ENCODE measurements at regions not wholly inside any gene's neighbourhood (a gene's known extent, or its start where the extent isn't known, plus 50 kb on each side); places are given as distances from the start of the nearest gene placed in this dataset.

DNA sequence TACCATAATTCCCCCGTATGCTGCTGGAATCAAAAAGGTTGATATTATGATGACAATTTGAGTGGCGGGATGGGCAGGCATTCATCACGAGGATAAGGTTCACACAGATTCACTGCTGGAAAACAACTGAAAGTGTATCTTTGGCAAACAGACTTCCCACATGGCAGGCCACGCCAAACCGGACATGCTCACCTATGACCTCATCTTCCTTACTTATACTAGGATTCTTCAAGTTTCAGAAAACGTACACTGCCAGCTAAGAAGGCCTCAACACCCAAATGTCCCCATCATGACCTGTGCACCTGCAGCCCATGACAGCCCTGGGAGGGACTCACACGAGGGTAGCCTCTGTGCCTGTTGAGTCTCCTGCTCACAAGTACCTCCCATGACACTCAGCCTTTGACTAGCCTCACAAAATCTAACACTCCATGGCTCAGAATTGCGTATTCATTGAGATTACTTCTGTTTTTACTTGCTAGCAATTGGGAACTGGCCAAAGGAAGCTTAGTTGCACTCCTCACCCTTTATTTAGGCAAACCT is 259.0 kb upstream of the GHITM start:
- no peak for DNase-seq (ENCODE audit: low spot score)

DNA sequence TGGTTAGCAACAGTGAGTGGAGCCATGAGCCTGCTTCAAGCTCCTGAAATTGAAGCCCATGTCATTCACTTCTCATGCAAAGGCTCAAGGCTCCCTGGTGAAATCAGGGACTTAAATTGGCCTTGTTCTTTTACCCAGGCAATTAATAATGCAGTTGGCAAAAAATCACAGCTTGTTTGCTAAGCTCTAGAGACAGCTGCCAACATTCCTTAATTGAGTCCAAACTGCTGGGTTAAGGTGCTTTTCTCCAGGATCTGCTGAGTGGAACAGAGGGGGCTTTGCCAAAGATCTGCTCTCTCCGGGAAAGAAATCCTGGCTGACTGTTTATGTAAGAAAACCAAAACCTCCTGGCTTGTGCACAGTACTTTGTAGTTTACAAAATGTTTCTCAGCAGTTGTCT is 257.6 kb upstream of the GHITM start:
- DNase-seq (ENCODE audit: low spot score) = no peak

GRCh38 chr10:83886871-83887270 is 252.4 kb upstream of the GHITM start:
- DNase-seq (ENCODE audit: low spot score) = no peak

GRCh38 chr10:83892737-83893136 is 246.6 kb upstream of the GHITM start:
- DNase-seq (ENCODE audit: low spot score) = no peak

GRCh38 chr10:83896219-83896618 is 243.1 kb upstream of the GHITM start:
- no peak for DNase-seq (ENCODE audit: low spot score)

GRCh38 chr10:83897626-83898025 is 241.7 kb upstream of the GHITM start:
- no peak for DNase-seq (ENCODE audit: low spot score)

- DNase-seq (ENCODE audit: low spot score) = no peak
These were observed 230.8 kb upstream of the GHITM start for GRCh38 chr10:83908506-83908905.

DNA sequence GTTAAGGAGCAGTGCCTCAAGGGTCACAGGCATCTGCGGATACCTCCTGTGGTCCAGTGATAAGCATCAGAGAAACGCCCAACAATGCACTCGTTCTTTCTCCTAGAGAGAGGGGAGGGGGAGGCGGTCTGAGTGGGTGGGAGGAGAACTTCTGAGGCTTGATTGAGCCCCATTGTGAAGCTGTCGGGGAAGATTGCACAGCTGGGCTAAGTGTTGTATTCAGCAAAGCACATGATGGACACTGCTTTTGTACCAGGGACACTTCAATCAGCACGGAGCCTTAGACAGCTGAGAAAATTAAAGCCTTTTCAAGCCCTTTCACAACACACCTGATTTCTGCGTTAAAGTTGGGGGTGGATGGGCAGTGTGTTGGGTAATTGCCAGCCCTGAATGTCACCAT is 230.3 kb upstream of the GHITM start:
- peak; percentile 13 for DNase-seq (ENCODE audit: low spot score)

DNA sequence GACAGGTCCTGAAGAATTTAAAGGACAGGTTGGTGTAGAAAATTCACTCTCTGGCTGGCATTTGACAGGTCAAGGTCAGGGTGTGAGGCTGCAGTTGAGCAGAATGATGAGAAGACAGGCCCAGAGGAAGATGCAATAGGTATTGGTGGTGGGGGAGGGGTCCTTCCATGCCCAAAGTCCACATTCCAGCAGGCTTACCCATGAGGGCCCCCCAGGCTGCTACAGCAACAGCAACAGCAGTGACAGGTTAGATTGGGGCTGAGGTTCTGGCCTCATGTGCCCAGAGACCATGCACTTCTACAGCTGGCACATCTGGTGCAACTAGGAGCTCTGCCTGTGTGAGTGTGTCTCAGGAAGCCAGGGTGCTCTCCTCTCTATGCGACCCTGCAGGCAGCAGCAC is 223.5 kb upstream of the GHITM start:
- DNase-seq (ENCODE audit: low spot score) = no peak

- peak; percentile 22 for DNase-seq (ENCODE audit: low spot score)
These were observed 221.5 kb upstream of the GHITM start for GRCh38 chr10:83917537-83918506.

DNA sequence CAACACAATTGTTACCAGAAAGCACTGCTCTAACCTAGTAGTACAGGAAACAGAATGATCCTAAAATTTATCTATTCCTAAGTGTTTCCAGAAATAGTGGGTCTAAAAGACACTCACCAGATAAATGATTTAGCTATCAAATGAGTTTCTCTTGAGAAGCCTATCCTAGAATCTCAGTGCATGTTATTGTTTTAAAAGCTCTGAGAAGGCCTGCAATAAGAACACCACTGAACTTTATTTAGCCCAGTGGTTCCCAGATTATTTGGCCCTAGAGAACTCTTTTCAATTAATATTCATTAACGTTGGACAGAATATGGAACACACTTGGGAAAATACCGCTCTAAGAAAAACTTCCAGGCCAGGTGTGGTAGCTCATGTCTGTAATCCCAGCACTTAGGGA is 220.1 kb upstream of the GHITM start:
- DNase-seq (ENCODE audit: low spot score) = no peak

GRCh38 chr10:83921984-83922860 is 217.1 kb upstream of the GHITM start:
- DNase-seq (ENCODE audit: low spot score) = no peak

- peak; percentile 23 for DNase-seq (ENCODE audit: low spot score)
These were observed 214.2 kb upstream of the GHITM start for GRCh38 chr10:83925133-83925532.

DNA sequence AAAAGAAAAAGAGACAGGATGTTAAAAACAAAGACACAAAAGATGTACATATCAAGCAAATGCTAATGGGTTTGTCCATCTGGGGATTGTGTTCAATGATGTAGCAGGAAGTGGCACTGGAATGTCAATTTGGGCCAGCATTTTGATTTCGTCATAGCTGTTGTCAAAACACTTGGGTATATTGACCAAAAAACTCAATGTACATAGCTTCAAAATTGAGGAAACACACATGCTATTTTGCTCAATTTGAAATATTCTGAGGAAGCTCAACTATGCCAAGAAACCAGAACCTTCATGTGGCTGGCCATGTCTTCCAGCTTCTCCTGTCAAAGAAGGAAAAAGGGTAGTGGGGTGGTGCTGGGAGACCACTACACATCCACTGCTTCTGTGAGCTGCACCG is 212.7 kb upstream of the GHITM start:
- no peak for DNase-seq (ENCODE audit: low spot score)

DNA sequence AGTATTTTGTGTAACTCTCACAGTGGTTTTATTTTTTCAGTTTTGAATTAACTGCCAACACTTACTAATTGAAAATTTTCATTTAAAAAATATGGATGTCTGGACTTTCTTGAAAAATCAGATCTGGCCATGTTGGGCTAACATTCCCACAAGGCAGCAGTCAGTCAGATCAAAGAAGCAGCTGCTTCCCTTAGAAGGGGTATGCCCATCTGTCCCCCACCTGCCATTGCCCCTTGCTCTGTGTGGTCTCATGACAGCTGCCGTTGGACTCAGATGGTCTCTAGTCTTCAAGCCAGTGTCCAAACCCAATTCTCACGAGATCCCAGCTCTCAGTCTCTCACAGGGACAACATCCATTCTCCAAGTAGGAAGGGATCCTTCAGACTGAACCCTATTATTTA is 212.1 kb upstream of the GHITM start:
- no peak for DNase-seq (ENCODE audit: low spot score)

DNA sequence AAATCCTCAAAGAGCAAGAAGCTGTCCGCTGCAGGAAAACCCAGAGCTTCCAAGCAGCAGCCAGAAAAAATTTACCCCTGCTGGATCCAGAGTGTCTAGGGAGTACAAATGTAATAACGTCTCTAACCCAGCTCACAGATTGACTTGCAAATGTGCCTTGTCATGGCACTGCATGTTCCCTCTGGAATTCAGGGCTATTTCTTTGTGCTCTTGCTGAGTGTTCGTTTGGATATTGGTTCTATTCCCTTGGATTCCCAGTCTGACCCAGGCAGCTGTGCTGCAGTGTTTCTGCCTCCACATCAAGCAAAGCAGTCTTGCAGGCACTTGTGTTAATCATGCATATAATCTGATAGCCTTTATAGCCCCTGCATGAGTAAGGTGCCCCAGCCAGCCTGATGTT is 209.9 kb upstream of the GHITM start:
- no peak for DNase-seq (ENCODE audit: low spot score)

DNA sequence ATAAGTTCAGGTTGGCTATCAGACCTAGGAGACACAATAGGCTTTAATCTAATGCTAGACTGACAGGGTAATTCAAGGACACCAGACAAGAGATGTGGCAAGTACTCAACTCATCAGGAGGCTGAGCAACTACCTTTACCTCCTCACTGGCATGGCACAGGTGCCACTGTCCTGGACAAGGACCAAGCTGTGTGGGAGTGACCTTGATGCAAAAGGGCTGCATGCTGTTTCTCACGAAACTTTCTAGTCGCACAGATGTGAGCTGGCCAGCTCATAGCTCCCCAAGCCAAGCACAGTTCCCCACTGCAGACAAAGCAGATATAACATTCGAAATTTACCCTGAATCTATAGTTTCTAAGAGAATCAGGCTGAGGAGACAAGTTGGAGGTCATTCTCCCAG is 207.6 kb upstream of the GHITM start:
- DNase-seq (ENCODE audit: low spot score) = no peak

GRCh38 chr10:83932245-83932644 is 207.1 kb upstream of the GHITM start:
- no peak for DNase-seq (ENCODE audit: low spot score)

DNA sequence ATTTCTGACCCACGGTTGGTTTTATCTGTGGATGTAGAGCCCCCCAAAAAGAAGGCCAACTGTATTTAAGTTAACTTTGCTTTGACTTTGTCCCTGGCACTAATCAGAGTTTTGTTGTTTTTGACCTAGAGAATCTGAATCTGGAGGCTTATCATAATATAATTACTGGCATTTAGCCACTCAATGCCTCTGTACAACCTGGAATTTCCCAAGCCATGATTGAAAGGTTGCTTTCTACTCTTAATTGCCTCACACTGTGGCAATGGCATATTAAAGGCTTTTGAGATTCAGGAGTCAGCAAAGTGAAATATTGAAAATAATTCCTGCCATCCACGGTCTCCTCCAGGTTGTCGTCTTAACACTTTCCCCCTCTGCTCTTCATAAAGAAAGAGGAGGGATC is 205.2 kb upstream of the GHITM start:
- no peak for DNase-seq (ENCODE audit: low spot score)

- no peak for DNase-seq (ENCODE audit: low spot score)
These were observed 204.5 kb upstream of the GHITM start for GRCh38 chr10:83934641-83935338.

GRCh38 chr10:83935339-83935736 is 204.0 kb upstream of the GHITM start:
- DNase-seq (ENCODE audit: low spot score) = no peak

DNA sequence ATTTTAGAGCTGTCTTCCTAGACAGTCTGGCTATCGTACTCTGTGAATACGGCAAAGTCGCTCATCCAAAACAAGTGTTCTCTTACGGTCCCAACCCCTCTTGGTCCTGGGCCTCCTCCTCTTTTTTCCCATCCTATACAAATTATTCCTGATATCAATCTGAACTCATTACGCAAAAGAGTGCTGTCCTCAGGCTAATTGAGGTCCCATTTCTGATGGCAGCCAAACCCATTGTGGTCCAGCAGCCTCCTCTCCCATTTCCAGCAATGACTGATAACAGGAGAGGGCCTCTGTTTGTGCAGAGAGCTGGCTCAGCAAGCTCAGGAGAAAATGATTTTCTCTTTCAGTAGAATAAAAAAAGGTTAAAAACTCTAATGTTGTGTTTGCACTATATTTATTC is 203.4 kb upstream of the GHITM start:
- no peak for DNase-seq (ENCODE audit: low spot score)

All from iPS-NIHi11 (cell line).